ENCODE measurements at regions not wholly inside any gene's neighbourhood (a gene's known extent, or its start where the extent isn't known, plus 50 kb on each side); places are given as distances from the start of the nearest gene placed in this dataset.

GRCh38 chr9:116039312-116039711 lies 114.3 kb upstream of the PAPPA start:
- ChIA-PET POLR2A (no interaction called here), CTCF (no interaction called here)
- no peaks in the 10 kb centered on the region for H3K9me3 Mint-ChIP-seq
- no peak overlapping the region for H3K4me3 Mint-ChIP-seq
- ATAC-seq (no peak), DNase-seq (no peak)
- H3K27me3 Mint-ChIP-seq, result no peaks in the 10 kb centered on the region
- intact Hi-C loops (cut with micrococcal nuclease), result no loop called here
- no peaks in the 10 kb centered on the region for H3K4me1 Mint-ChIP-seq (ENCODE audit: low read depth)
- no peak for TF ChIP-seq CTCF (IDR thresholded peaks at IDR 0.05)
- H3K27ac Mint-ChIP-seq, result no peak overlapping the region
- no peaks in the 10 kb centered on the region for H3K36me3 Mint-ChIP-seq (ENCODE audit: low read depth)

DNA sequence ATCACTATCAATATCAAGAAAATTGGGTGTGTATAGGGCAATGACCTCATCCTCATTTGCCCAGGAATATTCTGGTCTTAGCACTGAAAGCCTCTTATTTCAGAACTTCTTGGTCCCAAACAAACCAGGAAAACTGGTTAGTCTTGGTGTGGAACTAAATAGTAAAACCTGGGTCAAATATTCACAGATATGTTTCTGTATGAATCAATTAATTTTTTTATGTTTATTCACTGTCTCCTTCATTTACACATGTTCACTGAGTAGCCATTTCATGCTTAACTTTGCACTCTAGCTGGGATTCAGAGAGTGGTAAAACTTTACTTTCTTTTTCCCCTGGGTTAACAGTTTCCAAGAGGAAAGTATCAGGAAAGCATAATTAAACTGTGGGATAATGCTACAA lies 113.7 kb upstream of the PAPPA start:
- no peaks in the 10 kb centered on the region for H3K4me1 Mint-ChIP-seq (ENCODE audit: low read depth)
- H3K27me3 Mint-ChIP-seq, result no peaks in the 10 kb centered on the region
- H3K9me3 Mint-ChIP-seq, result no peaks in the 10 kb centered on the region
- TF ChIP-seq CTCF (IDR thresholded peaks at IDR 0.05), result no peak
- ATAC-seq, result no peak
- ChIA-PET CTCF (no interaction called here), POLR2A (no interaction called here)
- H3K27ac Mint-ChIP-seq, result no peak overlapping the region
- no peak overlapping the region for H3K4me3 Mint-ChIP-seq
- DNase-seq, result no peak
- intact Hi-C loops (cut with micrococcal nuclease), result no loop called here
- H3K36me3 Mint-ChIP-seq (ENCODE audit: low read depth), result no peaks in the 10 kb centered on the region

GRCh38 chr9:116042321-116042720 lies 111.3 kb upstream of the PAPPA start:
- no peak for TF ChIP-seq CTCF (IDR thresholded peaks at IDR 0.05)
- ChIA-PET POLR2A (no interaction called here), CTCF (no interaction called here)
- H3K27me3 Mint-ChIP-seq, result no peaks in the 10 kb centered on the region
- no peak overlapping the region for H3K27ac Mint-ChIP-seq
- no peaks in the 10 kb centered on the region for H3K4me1 Mint-ChIP-seq (ENCODE audit: low read depth)
- no peak overlapping the region for H3K4me3 Mint-ChIP-seq
- intact Hi-C loops (cut with micrococcal nuclease), result no loop called here
- no peak for DNase-seq
- no peak for ATAC-seq
- no peaks in the 10 kb centered on the region for H3K36me3 Mint-ChIP-seq (ENCODE audit: low read depth)
- peaks cover 2% of the 10 kb centered on the region for H3K9me3 Mint-ChIP-seq

- H3K27ac Mint-ChIP-seq, result no peak overlapping the region
Observed at GRCh38 chr9:116045083-116045482, 108.5 kb upstream of the PAPPA start.

GRCh38 chr9:116048081-116048480 lies 105.5 kb upstream of the PAPPA start:
- ATAC-seq, result no peak
- CTCF ChIA-PET, result no interaction called here
- Mint-ChIP-seq H3K27me3 (no peaks in the 10 kb centered on the region), H3K4me1 (ENCODE audit: low read depth) (no peaks in the 10 kb centered on the region), H3K9me3 (peaks cover 2% of the 10 kb centered on the region), H3K4me3 (no peak overlapping the region), H3K27ac (no peak overlapping the region), H3K36me3 (ENCODE audit: low read depth) (no peaks in the 10 kb centered on the region)
- intact Hi-C loops (cut with micrococcal nuclease), result no loop called here
- POLR2A ChIA-PET, result no interaction called here
- no peak for DNase-seq
- no peak for TF ChIP-seq CTCF (IDR thresholded peaks at IDR 0.05)

More at GRCh38 chr9:116045083-116045482, 108.5 kb upstream of the PAPPA start:
- Mint-ChIP-seq H3K4me1 (ENCODE audit: low read depth) (no peaks in the 10 kb centered on the region), H3K4me3 (no peak overlapping the region), H3K27me3 (no peaks in the 10 kb centered on the region), H3K9me3 (peaks cover 2% of the 10 kb centered on the region), H3K36me3 (ENCODE audit: low read depth) (no peaks in the 10 kb centered on the region)
- DNase-seq (no peak), ATAC-seq (no peak)
- CTCF ChIA-PET, result no interaction called here
- TF ChIP-seq CTCF (IDR thresholded peaks at IDR 0.05), result no peak
- POLR2A ChIA-PET, result no interaction called here
- intact Hi-C loops (cut with micrococcal nuclease), result no loop called here

All from activated CD8-positive, alpha-beta T cell treated with anti-CD3 and anti-CD28 coated beads for 36 hours (primary cell).